K562 (cell line): ENCODE measurements at regions not wholly inside any gene's neighbourhood (a gene's known extent, or its start where the extent isn't known, plus 50 kb on each side); places are given as distances from the start of the nearest gene placed in this dataset.

Source experiments
- ATAC-seq: fragments of 200-7000 bp; cut with Tn5 transposase; 3 replicates; pipeline ENCODE4 v1.9.1; 2020; ENCODE audit warnings: moderate library complexity
- BruUV-seq: library from RNA; stranded (reverse); fragments of 400-500 nt; replicated peaks from 2 replicates; lab custom pipeline; 2021; lab: Mats Ljungman, UMichigan
- CTCF ChIA-PET: fragments of 300-600 bp; formaldehyde crosslinking; extraction: SDS; loops from one replicate; lab custom pipeline; 2021; ENCODE audit warnings: low intra/inter-chr PET ratio; lab: Yijun Ruan, JAX
- POLR2A ChIA-PET: fragments of 300-600, 350-650 bp; sonication (Branson Sonifier 250); formaldehyde crosslinking; extraction: SDS; loops from one replicate; lab custom pipeline; 2021; ENCODE audit warnings: antibody characterized with exemption, inconsistent platforms; lab: Yijun Ruan, JAX
- DNase-seq, 4 experiments: peaks; one replicate each; pipeline versions ENCODE4 v3.0.0 to v3.0.0-alpha.2; 2011 to 2018; ENCODE audit warnings: low spot score in 3 of 4, mixed read lengths in 3 of 4; ENCODE audit errors: extremely low read depth in 1 of 4
- FAIRE-seq: peaks from 2 replicates; lab custom pipeline; 2011; peaks lifted over from hg19 to GRCh38; lab: Jason Lieb, UNC
- H2AFZ ChIP-seq: 2 replicates; pipeline ENCODE4 v1.6.0; 2011; ENCODE audit warnings: low read depth, low read length, control low read depth, inconsistent platforms
- H3K27ac ChIP-seq: fragments of 200-600 bp; 3 replicates; pipeline ENCODE4 v1.8.0; 2011; ENCODE audit warnings: low read depth, mild to moderate bottlenecking, control low read depth, inconsistent platforms, low read length, moderate library complexity, mixed read lengths; ENCODE audit errors: extremely low read depth
- H3K27me3 ChIP-seq, 2 experiments: fragments of 300-600 bp in 1 of 2; 2 replicates in 1 of 2; 3 replicates in 1 of 2; pipeline versions ENCODE4 v1.6.0 to v1.8.0; 2011; ENCODE audit warnings: inconsistent platforms in 2 of 2, low read length in 2 of 2, mild to moderate bottlenecking in 1 of 2, mixed read lengths in 1 of 2, moderate library complexity in 1 of 2; ENCODE audit not compliant: control insufficient read depth in 2 of 2, insufficient read depth in 2 of 2
- H3K36me3 ChIP-seq: fragments of 300-600 bp; 3 replicates; pipeline ENCODE4 v1.8.0; 2011; ENCODE audit warnings: mild to moderate bottlenecking, low read length, inconsistent platforms; ENCODE audit not compliant: control insufficient read depth, insufficient read depth
- H3K4me1 ChIP-seq, 2 experiments: fragments of 200-600 bp in 1 of 2; replicated peaks in 1 of 2; 2 replicates in 1 of 2; 3 replicates in 1 of 2; pipeline versions ENCODE4 v1.5.1 to v1.8.0; 2011; ENCODE audit warnings: inconsistent platforms in 2 of 2, low read length in 2 of 2, mild to moderate bottlenecking in 1 of 2, mixed read lengths in 1 of 2, moderate library complexity in 1 of 2; ENCODE audit not compliant: control insufficient read depth in 2 of 2, insufficient read depth in 2 of 2
- H3K4me2 ChIP-seq: 2 replicates; pipeline ENCODE4 v1.6.1; 2011; ENCODE audit warnings: low read length, control low read depth, inconsistent platforms, mixed read lengths; ENCODE audit not compliant: insufficient read depth
- H3K4me3 ChIP-seq: fragments of 200-600 bp; sonication (generic), shearing (Covaris generic); 2 replicates; pipeline ENCODE4 v1.5.1; 2016; ENCODE audit warnings: control low read depth, inconsistent platforms
- H3K79me2 ChIP-seq: fragments of 200-600 bp; 3 replicates; pipeline ENCODE4 v1.8.0; 2011; ENCODE audit warnings: low read length, inconsistent platforms; ENCODE audit not compliant: control insufficient read depth, insufficient read depth
- H3K9ac ChIP-seq, 2 experiments: 2 replicates each; pipeline versions ENCODE4 v1.6.0 to v1.6.1; 2011; ENCODE audit warnings: low read depth in 2 of 2, low read length in 2 of 2, control low read depth in 1 of 2, inconsistent platforms in 1 of 2, mild to moderate bottlenecking in 1 of 2, mixed read lengths in 1 of 2; ENCODE audit not compliant: insufficient read depth in 1 of 2
- H3K9me1 ChIP-seq: one replicate; pipeline ENCODE4 v1.6.0; 2011; ENCODE audit warnings: inconsistent platforms, mild to moderate bottlenecking, low read length, moderate library complexity; ENCODE audit not compliant: control insufficient read depth, insufficient read depth
- H3K9me3 ChIP-seq: replicated peaks from 2 replicates; pipeline ENCODE4 v1.5.1; 2011; ENCODE audit warnings: low read depth, low read length, inconsistent platforms; ENCODE audit not compliant: control insufficient read depth, insufficient read depth
- H4K20me1 ChIP-seq: replicated peaks from 2 replicates; pipeline ENCODE4 v1.6.1; 2011; ENCODE audit warnings: low read length, inconsistent platforms, mixed read lengths; ENCODE audit not compliant: control insufficient read depth, insufficient read depth
- CBFB ChIP-seq: sonication (generic); formaldehyde crosslinking; IDR thresholded peaks from 2 replicates; pipeline ENCODE4 v1.4.0; 2020; ENCODE audit warnings: mild to moderate bottlenecking, missing genetic modification reagents
- CC2D1A ChIP-seq: fragments of 450-650 bp; IDR thresholded peaks from 2 replicates; pipeline ENCODE4 v1.6.1; 2017; ENCODE audit warnings: mild to moderate bottlenecking
- CHD1 ChIP-seq: fragments of 200-600 bp; sonication (generic); IDR thresholded peaks from one replicate; pipeline ENCODE4 v1.6.1; 2012; ENCODE audit warnings: mild to moderate bottlenecking, moderate library complexity, low read length, inconsistent platforms
- LEF1 ChIP-seq: fragments of 450-650 bp; IDR thresholded peaks from 2 replicates; pipeline ENCODE4 v1.6.1; 2016; ENCODE audit warnings: mild to moderate bottlenecking
- MYC ChIP-seq, 2 experiments: fragments of 250-450 bp in 1 of 2; sonication (Bioruptor Pico) in 1 of 2; IDR thresholded peaks; 2 replicates each; pipeline versions ENCODE4 v1.5.1 to v1.6.1; 2012 to 2021; ENCODE audit warnings: low read depth in 2 of 2, borderline replicate concordance in 1 of 2, improper control_type of control experiment in 1 of 2, low read length in 1 of 2, mild to moderate bottlenecking in 1 of 2, moderate library complexity in 1 of 2
- NFATC3 ChIP-seq: fragments of 450-650 bp; IDR thresholded peaks from 2 replicates; pipeline ENCODE4 v1.6.1; 2017; ENCODE audit warnings: mild to moderate bottlenecking
- RBM14 ChIP-seq: fragments of 200-400 bp; formaldehyde crosslinking; IDR thresholded peaks from 2 replicates; pipeline ENCODE4 v1.6.1; 2018; ENCODE audit warnings: low read depth, mild to moderate bottlenecking, low read length, moderate library complexity, borderline replicate concordance; ENCODE audit not compliant: insufficient read depth
- RBM25 ChIP-seq: fragments of 200-400 bp; formaldehyde crosslinking; IDR thresholded peaks from 2 replicates; pipeline ENCODE4 v1.6.1; 2018; ENCODE audit warnings: low read length, low read depth, moderate library complexity; ENCODE audit not compliant: severe bottlenecking
- SMAD4 ChIP-seq: fragments of 250-450 bp; sonication (Bioruptor Pico); conservative IDR thresholded peaks from 2 replicates; pipeline ENCODE4 v1.8.0; 2021; ENCODE audit warnings: inconsistent platforms, mild to moderate bottlenecking, moderate library complexity
- TEAD4 ChIP-seq, 2 experiments: sonication (generic) in 1 of 2; formaldehyde crosslinking in 1 of 2; IDR thresholded peaks; 2 replicates each; pipeline versions ENCODE4 v1.6.1 to v1.8.0; 2012 to 2022; ENCODE audit warnings: borderline replicate concordance in 1 of 2, inconsistent platforms in 1 of 2, low read length in 1 of 2, mild to moderate bottlenecking in 1 of 2, missing genetic modification reagents in 1 of 2
- ZMIZ1 ChIP-seq, 2 experiments: fragments of 150-350 bp in 1 of 2; IDR thresholded peaks; 2 replicates each; pipeline ENCODE4 v1.6.1; 2012 to 2016; ENCODE audit warnings: low read depth in 2 of 2, low read length in 2 of 2, mild to moderate bottlenecking in 1 of 2, moderate library complexity in 1 of 2
- ZNF41 ChIP-seq: fragments of 250-450 bp; sonication (Bioruptor Pico); conservative IDR thresholded peaks from 2 replicates; pipeline ENCODE4 v1.4.0; 2020; ENCODE audit warnings: mild to moderate bottlenecking
- ZNF507 ChIP-seq: conservative IDR thresholded peaks from 2 replicates; pipeline ENCODE4 v1.6.1; 2017; ENCODE audit warnings: missing genetic modification characterization, missing compliant biosample characterization
- ZNF592 ChIP-seq: fragments of 450-650 bp; IDR thresholded peaks from 2 replicates; pipeline ENCODE4 v1.6.1; 2017; ENCODE audit warnings: antibody characterized with exemption, mild to moderate bottlenecking
- ZNF766 ChIP-seq: fragments of 200-800 bp; sonication (Bioruptor generic); conservative IDR thresholded peaks from 2 replicates; pipeline ENCODE4 v1.6.1; 2016; ENCODE audit warnings: missing genetic modification characterization, missing compliant biosample characterization
- ZNF778 ChIP-seq: fragments of 450-650 bp; formaldehyde crosslinking; IDR thresholded peaks from 2 replicates; pipeline ENCODE4 v1.4.0; 2020; ENCODE audit warnings: mild to moderate bottlenecking, moderate library complexity
- in situ Hi-C: fragments of 300-500 bp; cut with MboI; formaldehyde crosslinking; loops from 4 replicates; pipeline ENCODE4 v1.15.0; 2018; ENCODE audit warnings: inconsistent platforms, mixed read lengths
- intact Hi-C: fragments of 100-400 bp; cut with micrococcal nuclease; formaldehyde crosslinking; loops from 2 replicates; pipeline ENCODE4 v1.14.2; 2022

DNA sequence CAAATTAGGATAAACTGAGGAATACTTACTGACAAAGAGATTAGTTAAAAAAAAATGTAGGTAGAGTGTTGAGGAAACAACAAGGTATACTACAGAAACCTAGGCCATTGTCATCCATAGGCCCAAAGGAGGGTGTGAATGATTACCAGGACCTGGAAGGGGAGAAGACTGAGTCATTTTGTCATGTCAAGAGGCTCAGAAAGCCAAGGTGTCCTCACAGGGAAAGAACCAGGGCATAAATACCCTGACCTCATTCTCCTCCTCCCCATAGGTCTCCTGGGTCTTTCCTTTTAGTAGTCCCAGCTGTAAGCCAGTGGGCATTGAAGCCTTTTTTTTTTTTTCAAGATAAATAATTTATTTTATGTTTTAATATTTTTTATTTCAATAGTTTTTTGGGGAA lies 582.1 kb upstream of the JAG1 start:
- no peaks in the 10 kb centered on the region for H3K4me1 ChIP-seq
- no peaks in the 10 kb centered on the region for H4K20me1 ChIP-seq
- H3K9me3 ChIP-seq: no peaks in the 10 kb centered on the region
- ATAC-seq (no peak), FAIRE-seq (no peak), DNase-seq (no peak)
- intact Hi-C loops (no loop called here), in situ Hi-C loops (no loop called here)
- no peaks in the 10 kb centered on the region for H3K9me1 ChIP-seq
- H3K4me3 ChIP-seq: no peak overlapping the region
- H3K9ac ChIP-seq: no peak overlapping the region
- no peaks in the 10 kb centered on the region for H3K27me3 ChIP-seq
- TF ChIP-seq TEAD4 (IDR thresholded peaks at IDR 0.05; ENCODE audit: low read length) (no peak), TEAD4 (CRISPR knock-in tag; IDR thresholded peaks at IDR 0.05; ENCODE audit: borderline replicate concordance) (no peak), SMAD4 (CRISPR knock-in tag) (no peak), LEF1 (no peak), RBM25 (no peak), RBM14 (no peak), CBFB (CRISPR knock-in tag) (no peak), MYC (IDR thresholded peaks at IDR 0.05; ENCODE audit: low read depth, low read length) (no peak), MYC (CRISPR knock-in tag; IDR thresholded peaks at IDR 0.05; ENCODE audit: borderline replicate concordance, low read depth) (no peak), NFATC3 (no peak), CHD1 (no peak), ZMIZ1 (IDR thresholded peaks at IDR 0.05; ENCODE audit: low read depth in 2 of 2, low read length in 2 of 2) (no peak), ZNF766 (CRISPR knock-in tag) (no peak), ZNF778 (CRISPR knock-in tag) (no peak), ZNF41 (CRISPR knock-in tag) (no peak), ZNF592 (no peak), CC2D1A (no peak), ZNF507 (tag) (no peak)
- no peak overlapping the region for H3K4me2 ChIP-seq
- POLR2A ChIA-PET: no interaction called here
- no peaks in the 10 kb centered on the region for H3K79me2 ChIP-seq
- no peaks in the 10 kb centered on the region for H3K36me3 ChIP-seq
- BruUV-seq: no TSS peak
- no peak overlapping the region for H3K27ac ChIP-seq
- no peak overlapping the region for H2AFZ ChIP-seq
- CTCF ChIA-PET: no interaction called here
